NOMO-1 (cell line): ENCODE measurements at regions not wholly inside any gene's neighbourhood (a gene's known extent, or its start where the extent isn't known, plus 50 kb on each side); places are given as distances from the start of the nearest gene placed in this dataset.
A peak's percentile ranks its signal among the peaks of the same experiment; 100 is the strongest.
"Not testable (repeated sequence)": the region's sequence is repeated elsewhere in the genome, so short reads cannot be mapped to it uniquely, and the experiment has no call there.

Experiments
- DNase-seq, 2 experiments: peaks; one replicate each; lab custom pipeline; 2025; ENCODE audit not compliant: unreplicated experiment in 2 of 2; lab: John Stamatoyannopoulos, UW

DNA sequence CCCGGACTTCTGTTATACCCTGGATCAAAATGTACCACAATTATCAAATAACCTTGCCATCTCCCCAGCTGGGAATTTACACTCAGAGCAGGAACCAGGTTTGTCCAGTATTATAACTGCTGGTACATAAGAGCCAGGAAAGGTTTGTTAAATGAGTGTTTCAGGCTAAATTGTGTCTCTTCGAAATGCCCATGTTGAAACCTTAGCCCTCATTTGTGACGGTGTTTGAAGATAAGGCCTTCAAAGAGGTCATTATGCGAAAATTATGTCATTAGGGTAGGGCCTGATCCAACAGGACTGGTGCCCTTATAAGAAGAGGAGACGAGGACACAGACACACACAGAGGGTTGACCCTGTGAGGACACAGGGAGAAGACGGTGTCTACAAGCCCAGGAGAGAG, 73.5 kb upstream of the DHRSX start:
- DNase-seq = no peak

DNA sequence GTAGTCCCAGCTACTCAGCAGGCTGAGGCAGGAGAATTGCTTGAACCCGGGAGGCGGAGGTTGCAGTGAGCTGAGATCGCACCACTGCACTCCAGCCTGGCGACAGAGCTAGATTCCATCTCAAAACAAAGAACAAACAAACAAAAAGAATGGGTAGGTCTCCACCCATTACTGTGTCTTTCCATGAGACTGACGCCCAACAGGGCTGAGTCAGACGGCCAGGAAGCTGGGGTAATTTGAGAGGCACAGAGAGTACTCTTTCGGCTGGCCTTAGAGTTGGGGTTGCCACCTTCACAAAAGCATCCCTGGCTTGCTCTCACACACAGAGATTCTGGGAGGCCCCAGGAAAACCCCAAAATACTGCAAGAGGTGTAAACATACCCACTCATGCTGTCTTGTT, 72.0 kb upstream of the DHRSX start:
- no peak for DNase-seq

DNA sequence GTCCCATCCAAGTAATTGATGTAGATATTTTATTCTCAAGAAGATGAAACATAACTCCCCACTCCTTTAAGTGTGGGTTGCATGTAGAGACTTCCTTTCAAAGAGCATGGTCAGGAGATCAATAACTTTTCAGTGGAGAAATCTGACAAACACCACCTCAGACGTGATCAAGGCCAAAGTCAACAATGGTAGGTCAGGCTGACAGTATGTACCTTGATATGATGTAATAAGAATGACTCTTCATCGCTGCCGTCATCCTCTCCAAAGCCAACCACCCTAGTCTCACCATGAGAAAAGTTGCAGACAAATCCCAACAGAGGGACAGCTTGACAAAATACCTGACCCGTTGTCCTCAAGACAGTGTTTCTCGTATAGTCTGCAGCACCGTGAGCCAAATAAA, 67.3 kb upstream of the DHRSX start:
- no peak for DNase-seq

DNA sequence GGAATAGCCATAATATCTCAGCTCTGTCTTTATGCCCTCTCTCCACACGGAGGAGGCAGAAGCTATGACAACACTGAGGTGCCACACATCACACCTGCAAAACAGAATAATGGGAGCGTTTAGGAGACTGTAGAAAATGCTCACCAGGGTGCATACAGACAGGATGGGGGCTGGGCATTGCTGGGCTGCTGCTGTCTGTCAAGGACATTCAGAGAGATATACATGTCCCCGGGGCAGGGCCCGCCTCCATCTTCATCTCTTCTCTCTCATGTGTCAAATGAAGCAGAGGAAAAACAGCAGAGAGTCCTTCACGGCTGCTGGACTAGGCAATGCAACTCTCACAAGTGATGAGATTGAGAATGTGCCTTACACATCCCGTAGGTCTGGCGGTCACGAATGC, 65.3 kb upstream of the DHRSX start:
- no peak for DNase-seq

DNA sequence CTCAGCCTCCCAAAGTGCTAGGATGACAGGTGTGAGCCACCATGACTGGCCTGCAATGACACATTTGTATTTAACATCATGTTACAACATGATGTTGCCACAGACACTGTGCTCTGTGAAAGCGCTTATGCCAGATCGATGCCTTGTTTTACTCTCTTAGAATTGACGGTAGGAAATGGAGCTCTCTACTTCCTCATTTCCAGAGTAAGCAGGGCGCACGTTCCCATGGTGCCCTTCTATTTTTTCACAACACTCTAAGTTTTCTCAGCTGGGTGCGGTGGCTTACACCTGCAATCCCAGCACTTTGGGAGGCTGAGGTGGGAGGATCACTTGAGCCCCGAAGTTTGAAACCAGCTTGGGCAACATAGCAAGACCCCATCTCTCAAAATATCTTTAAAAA, 60.7 kb upstream of the DHRSX start:
- peak; percentile 56 to 71 for DNase-seq

DNA sequence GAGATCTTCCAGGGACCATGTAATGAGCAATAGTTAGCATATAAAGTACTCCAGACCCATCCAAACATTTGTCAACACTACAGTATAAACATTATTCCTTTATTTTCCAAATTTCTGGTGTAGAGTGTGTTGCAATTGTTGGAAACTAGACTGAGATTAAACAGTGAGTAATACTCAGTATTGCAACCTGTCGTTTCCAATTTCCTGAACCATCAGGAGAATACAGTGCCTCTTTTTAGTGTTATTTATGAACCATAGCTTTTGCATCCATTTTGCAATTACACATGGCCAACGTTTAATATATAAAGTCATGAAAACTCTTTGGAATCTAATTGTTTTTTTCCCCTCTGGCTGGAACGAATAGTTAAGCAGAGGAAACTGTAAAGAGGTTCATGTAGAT, 58.3 kb upstream of the DHRSX start:
- DNase-seq = no peak

DNA sequence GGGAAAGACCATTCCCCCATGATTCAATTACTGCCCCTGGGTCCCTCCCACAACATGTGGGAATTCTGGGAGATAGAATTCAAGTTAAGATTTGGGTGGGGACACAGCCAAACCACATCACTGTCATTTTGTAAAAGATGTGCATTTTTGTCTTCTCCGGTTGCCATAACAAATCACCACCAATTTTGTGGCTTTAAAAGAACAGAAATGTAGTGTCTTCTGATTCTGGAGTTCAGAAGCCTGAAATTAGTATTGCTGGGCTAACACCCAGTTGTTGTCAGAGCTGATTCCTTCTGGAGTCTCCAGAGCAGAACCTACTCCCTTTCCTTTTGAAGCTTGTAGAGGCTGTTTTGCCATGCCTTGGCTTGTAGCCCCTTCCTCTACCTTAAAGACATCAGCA, 54.1 kb upstream of the DHRSX start:
- no peak for DNase-seq

DNA sequence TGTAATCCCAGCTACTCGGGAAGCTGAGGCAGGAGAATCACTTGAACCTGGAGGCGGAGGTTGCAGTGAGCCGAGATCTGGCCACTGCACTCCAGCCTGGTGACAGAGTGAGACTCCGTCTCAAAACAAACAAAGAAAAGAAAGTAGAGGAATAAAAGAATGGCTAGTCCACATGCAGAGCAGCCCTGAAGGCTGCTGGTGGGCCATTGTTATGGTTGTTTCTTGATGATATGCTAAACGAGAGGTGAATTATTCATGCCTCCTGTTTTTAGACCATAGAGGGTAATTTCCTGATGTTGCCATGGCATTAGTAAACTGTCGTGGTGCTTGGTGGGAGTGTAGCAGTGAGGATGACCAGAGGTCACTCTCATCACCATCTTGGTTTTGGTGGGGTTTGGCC, 53.3 kb upstream of the DHRSX start:
- not testable (repeated sequence) for DNase-seq

DNA sequence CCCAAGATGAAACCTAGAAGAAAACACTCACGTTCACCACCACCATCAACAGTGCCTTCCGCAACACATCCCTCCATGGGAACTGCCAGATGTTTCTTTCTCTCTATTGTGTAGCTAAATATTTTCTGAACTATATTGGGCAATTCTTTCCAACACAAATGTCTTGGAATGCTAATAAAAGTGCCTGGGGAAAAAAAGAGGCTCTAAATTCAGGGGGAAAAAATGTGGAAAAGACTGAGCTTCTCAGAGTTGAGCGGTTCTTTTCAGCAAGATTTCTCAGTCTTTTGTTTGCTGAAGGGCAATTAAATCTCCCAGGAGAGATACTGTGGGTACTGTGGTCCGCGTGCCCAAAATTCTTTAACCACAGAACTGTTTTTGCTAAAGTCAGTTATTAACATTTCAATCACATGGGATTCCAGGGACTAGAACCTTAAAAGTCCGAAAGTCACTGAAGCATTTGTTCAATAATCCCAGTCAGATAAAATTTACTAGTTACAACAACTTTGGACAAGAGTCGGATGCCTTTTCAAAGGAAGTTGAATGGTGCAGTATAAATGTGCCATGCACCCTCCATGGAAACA, 51.9 kb upstream of the DHRSX start:
- DNase-seq = no peak

DNA sequence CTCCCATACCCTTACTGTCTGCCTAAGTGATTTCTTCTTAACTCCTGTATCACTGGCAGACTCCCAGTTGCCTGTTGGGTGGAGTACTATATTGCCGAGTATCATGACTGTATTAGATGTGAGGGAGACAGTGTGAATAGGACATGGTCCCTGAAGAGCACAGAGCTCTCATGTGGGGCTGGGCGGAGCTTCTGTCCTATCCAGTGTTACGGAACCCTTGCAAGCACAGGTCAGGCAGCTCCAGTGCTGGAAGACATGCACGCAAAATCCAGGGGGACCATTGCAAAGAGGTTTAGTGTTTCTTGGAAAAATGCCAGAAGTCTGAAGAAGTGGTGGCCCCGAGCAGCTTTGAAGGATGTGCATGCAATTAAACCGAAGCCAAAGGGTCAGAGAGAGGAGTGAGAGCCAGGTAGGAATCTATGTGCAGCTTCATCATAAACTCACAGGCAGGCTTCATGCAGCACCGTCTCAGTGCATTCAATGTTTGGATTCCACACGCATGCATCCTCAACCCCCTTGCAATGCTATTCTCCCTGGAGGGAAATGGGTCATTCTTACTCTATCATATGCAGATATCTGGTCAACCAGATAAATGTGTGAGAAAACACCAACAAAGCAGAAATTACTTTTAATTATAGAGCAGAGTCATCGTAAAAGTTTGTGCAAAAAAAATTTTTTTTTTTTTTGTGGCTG, 49.7 kb upstream of the DHRSX start:
- DNase-seq = no peak
